ENCODE measurements at regions not wholly inside any gene's neighbourhood (a gene's known extent, or its start where the extent isn't known, plus 50 kb on each side); places are given as distances from the start of the nearest gene placed in this dataset.

DNA sequence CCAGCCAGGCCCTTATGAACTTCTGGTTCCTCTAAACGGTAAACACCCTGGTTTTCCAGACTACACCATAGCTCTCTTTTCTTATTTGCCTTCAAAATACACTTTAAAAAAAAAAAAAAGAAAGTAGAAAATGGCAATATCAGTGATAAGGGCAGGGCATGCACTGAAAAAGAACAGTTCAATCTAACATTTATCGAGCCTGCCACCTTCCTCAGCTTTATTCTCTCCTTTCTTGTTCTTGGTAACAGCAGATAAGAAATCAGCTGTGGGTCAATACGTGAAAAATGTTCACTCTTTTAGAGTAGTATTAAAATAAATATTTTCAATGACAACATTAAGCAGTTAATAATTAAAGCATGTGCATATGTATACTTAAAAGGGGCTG, 83.1 kb upstream of the ZNF648 start:
- no peak for DNase-seq (ENCODE audit: low spot score in 2 of 2)
- Histone ChIP-seq H3K4me3 (no peak overlapping the region), H3K27ac (peak overlapping the region; percentile 95), H3K9me3 (no peaks in the 10 kb centered on the region), H3K36me3 (no peaks in the 10 kb centered on the region), H3K27me3 (no peaks in the 10 kb centered on the region), H3K4me1 (peaks cover 39% of the 10 kb centered on the region)
- WGBS = 38% methylated on average over 3 of the region's 3 CpGs
- TF ChIP-seq POLR2A (IDR thresholded peaks at IDR 0.05) (no peak), EP300 (IDR thresholded peaks at IDR 0.05) (no peak), POLR2AphosphoS5 (IDR thresholded peaks at IDR 0.05) (no peak)
- TF ChIP-seq, protein P1, sequence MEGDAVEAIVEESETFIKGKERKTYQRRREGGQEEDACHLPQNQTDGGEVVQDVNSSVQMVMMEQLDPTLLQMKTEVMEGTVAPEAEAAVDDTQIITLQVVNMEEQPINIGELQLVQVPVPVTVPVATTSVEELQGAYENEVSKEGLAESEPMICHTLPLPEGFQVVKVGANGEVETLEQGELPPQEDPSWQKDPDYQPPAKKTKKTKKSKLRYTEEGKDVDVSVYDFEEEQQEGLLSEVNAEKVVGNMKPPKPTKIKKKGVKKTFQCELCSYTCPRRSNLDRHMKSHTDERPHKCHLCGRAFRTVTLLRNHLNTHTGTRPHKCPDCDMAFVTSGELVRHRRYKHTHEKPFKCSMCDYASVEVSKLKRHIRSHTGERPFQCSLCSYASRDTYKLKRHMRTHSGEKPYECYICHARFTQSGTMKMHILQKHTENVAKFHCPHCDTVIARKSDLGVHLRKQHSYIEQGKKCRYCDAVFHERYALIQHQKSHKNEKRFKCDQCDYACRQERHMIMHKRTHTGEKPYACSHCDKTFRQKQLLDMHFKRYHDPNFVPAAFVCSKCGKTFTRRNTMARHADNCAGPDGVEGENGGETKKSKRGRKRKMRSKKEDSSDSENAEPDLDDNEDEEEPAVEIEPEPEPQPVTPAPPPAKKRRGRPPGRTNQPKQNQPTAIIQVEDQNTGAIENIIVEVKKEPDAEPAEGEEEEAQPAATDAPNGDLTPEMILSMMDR (IDR thresholded peaks at IDR 0.05) = no peak

DNA sequence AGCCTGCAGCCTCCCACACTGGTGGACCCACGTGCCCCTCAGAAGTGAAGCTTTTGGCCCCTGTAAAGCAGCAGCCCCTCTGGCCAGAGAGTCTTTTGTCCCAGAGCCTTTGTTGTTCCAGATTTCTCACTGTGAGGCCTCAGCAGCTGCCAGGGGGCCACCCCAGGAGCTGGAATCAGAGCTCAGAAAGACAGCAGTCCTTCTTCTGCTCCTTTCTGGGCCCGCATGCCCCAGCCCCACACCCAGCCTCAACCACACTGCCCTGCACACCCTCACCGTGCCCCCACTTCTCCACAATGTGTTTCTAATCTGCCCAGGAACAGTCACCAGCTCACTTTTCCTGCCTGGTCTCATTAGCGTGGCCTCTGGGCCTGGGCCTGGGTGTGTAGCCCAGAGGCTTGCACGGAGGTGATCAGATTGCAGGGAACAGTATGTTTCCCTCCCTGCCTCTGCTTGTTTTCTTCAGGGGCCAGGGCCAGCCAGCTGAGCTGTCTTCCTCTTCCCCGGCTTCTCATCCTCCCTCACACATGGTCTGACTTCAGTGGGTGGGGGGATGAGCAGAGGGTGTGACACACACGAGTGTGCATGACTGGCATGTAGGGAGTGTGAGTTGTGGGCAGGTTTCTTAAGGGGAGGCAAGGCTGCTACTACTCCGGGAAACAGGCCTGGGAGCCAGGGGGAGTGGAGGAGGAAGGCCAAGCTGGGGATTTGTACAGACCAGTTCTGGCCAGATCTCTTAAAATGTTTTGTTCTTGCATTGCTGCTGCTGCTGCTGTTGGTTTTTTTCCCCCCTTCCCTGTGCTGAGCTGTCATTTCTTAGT, 82.5 kb upstream of the ZNF648 start:
- TF ChIP-seq EP300 (IDR thresholded peaks at IDR 0.05) (peak; percentile 72), POLR2AphosphoS5 (IDR thresholded peaks at IDR 0.05) (peak; percentile 8 to 94 (median 93)), POLR2A (IDR thresholded peaks at IDR 0.05) (no peak)
- TF ChIP-seq, protein P1 (IDR thresholded peaks at IDR 0.05) = no peak
- Histone ChIP-seq H3K27ac (peak overlapping the region; percentile 95), H3K9me3 (no peaks in the 10 kb centered on the region), H3K4me1 (peaks cover 39% of the 10 kb centered on the region), H3K27me3 (no peaks in the 10 kb centered on the region), H3K36me3 (no peaks in the 10 kb centered on the region), H3K4me3 (peak overlapping the region; percentile 7)
- peak; percentile 93 to 94 for DNase-seq (ENCODE audit: low spot score in 2 of 2)
- WGBS = 11% methylated on average over 8 of the region's 8 CpGs

DNA sequence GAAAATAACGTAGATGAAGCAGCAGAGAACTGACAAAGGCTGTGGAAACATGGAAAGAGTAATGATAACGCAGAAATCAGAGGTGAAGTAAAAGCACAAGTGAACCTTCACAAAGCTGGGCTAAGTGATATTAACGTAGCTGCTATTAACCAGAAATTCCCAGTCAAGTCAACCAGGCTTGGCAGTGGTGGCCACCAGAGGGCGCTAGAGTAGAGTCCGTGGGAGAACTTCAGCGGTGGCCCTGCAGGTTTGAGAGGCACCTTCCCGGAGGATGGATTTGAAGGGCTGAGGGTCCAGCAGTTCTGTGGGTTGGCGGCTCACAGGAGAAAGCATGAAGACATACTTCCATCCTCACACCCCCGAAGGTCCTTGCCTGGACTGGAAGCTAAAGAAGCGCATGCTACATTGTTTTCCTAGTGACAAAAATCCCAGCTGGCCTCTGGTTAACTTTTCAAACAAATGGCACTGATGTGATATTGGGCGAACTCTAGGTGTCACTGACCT, 81.7 kb upstream of the ZNF648 start:
- no peaks in the 10 kb centered on the region for H3K9me3 ChIP-seq
- TF ChIP-seq POLR2AphosphoS5 (IDR thresholded peaks at IDR 0.05) = peak in 2 of 3 donors; percentile 43 to 67
- no peak for TF ChIP-seq EP300 (IDR thresholded peaks at IDR 0.05)
- TF ChIP-seq, protein P1 (IDR thresholded peaks at IDR 0.05) = peak; percentile 89 to 96
- TF ChIP-seq POLR2A (IDR thresholded peaks at IDR 0.05) = no peak
- DNase-seq (ENCODE audit: low spot score in 2 of 2) = peak; percentile 95 to 97
- H3K36me3 ChIP-seq = no peaks in the 10 kb centered on the region
- H3K27me3 ChIP-seq = no peaks in the 10 kb centered on the region
- H3K4me3 ChIP-seq = no peak overlapping the region
- H3K4me1 ChIP-seq = peaks cover 39% of the 10 kb centered on the region
- H3K27ac ChIP-seq = peak overlapping the region; percentile 95
- WGBS = 13% methylated on average over 11 of the region's 11 CpGs

DNA sequence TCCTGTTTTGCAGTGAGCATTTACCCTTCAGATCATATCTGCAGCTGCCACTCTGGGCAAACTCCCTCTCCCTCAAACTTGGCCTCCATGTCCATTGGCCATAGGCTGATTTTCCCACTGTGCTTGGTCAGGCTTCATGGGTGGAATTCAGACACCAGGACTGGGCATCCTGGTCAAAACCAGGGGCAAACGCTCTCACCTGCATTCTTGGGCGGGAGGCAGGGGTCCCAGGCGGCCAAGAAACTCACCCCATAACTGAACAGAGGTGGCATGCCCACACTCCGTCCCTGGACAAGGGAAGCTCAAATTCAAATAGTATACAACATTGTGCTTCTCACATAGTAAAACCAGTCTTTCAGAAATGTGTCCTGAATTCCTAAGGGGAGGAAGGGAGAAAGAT, 81.1 kb upstream of the ZNF648 start:
- Histone ChIP-seq H3K4me1 (peaks cover 39% of the 10 kb centered on the region), H3K27ac (no peak overlapping the region), H3K9me3 (no peaks in the 10 kb centered on the region), H3K27me3 (no peaks in the 10 kb centered on the region), H3K36me3 (no peaks in the 10 kb centered on the region), H3K4me3 (no peak overlapping the region)
- DNase-seq (ENCODE audit: low spot score in 2 of 2) = no peak
- TF ChIP-seq POLR2A (IDR thresholded peaks at IDR 0.05) = no peak
- TF ChIP-seq EP300 (IDR thresholded peaks at IDR 0.05) = no peak
- no peak for TF ChIP-seq POLR2AphosphoS5 (IDR thresholded peaks at IDR 0.05)
- TF ChIP-seq, protein P1 (IDR thresholded peaks at IDR 0.05) = no peak
- WGBS = 71% methylated on average over 4 of the region's 4 CpGs

DNA sequence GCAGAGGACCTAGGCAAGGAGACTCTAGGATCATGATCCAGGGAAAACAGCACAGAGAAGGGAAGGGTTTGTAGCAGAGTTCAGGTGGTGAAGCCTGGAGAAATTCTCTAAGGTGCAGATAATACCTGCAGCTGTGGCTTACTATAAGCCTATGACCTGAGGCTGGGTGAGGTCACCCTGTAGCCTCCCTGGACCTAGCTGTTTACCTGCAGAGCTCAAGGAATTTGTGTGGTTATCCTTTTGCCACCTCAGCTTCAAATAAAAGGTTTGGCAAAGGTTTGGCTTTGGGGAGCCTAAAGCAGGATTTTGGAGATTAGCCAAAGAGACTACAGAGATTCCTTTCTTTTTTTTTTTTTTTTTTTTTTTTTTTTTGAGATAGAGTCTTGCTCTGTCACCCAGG, 79.5 kb upstream of the ZNF648 start:
- Histone ChIP-seq H3K36me3 (no peaks in the 10 kb centered on the region), H3K9me3 (no peaks in the 10 kb centered on the region), H3K4me1 (peaks cover 39% of the 10 kb centered on the region), H3K27me3 (no peaks in the 10 kb centered on the region), H3K27ac (no peak overlapping the region), H3K4me3 (no peak overlapping the region)
- no peak for DNase-seq (ENCODE audit: low spot score in 2 of 2)
- TF ChIP-seq POLR2AphosphoS5 (IDR thresholded peaks at IDR 0.05) (no peak), POLR2A (IDR thresholded peaks at IDR 0.05) (no peak), EP300 (IDR thresholded peaks at IDR 0.05) (no peak)
- TF ChIP-seq, protein P1 (IDR thresholded peaks at IDR 0.05) = no peak
